Endodermal cell (in vitro differentiated cells): ENCODE measurements at regions not wholly inside any gene's neighbourhood (a gene's known extent, or its start where the extent isn't known, plus 50 kb on each side); places are given as distances from the start of the nearest gene placed in this dataset.
"Not testable (repeated sequence)": the region's sequence is repeated elsewhere in the genome, so short reads cannot be mapped to it uniquely, and the experiment has no call there.

Experiments
- DNase-seq: peaks from one replicate; pipeline ENCODE4 v3.0.0-alpha.2; 2017
- H3K27ac ChIP-seq: 2 replicates; pipeline ENCODE4 v1.5.1; 2013; ENCODE audit warnings: mild to moderate bottlenecking, low read depth, low read length, moderate library complexity
- H3K27me3 ChIP-seq: 2 replicates; pipeline ENCODE4 v1.6.1; 2013; ENCODE audit warnings: mild to moderate bottlenecking, low read length, moderate library complexity; ENCODE audit not compliant: insufficient read depth, control insufficient read depth, poor library complexity, severe bottlenecking
- H3K36me3 ChIP-seq: 2 replicates; pipeline ENCODE4 v1.7.0; 2013; ENCODE audit warnings: mild to moderate bottlenecking, low read length, moderate library complexity; ENCODE audit not compliant: control insufficient read depth, insufficient read depth
- H3K4me1 ChIP-seq: one replicate; pipeline ENCODE4 v1.7.0; 2013; ENCODE audit warnings: low read length; ENCODE audit not compliant: control insufficient read depth, insufficient read depth
- H3K4me3 ChIP-seq: 2 replicates; pipeline ENCODE4 v1.5.1; 2013; ENCODE audit warnings: mild to moderate bottlenecking, low read length, moderate library complexity
- H3K9ac ChIP-seq: 2 replicates; pipeline ENCODE4 v1.6.1; 2013; ENCODE audit warnings: mild to moderate bottlenecking, low read length, moderate library complexity; ENCODE audit not compliant: poor library complexity, severe bottlenecking; ENCODE audit errors: extremely low read depth
- H3K9me3 ChIP-seq: 2 replicates; pipeline ENCODE4 v1.6.1; 2013; ENCODE audit warnings: mild to moderate bottlenecking, low read length, moderate library complexity; ENCODE audit not compliant: control insufficient read depth
- H3K27ac Mint-ChIP-seq: 2 replicates; pipeline ENCODE4 v1.8.0; 2020; ENCODE audit warnings: mixed read lengths
- H3K27me3 Mint-ChIP-seq: 2 replicates; pipeline ENCODE4 v1.8.0; 2021; ENCODE audit warnings: mild to moderate bottlenecking, mixed read lengths; ENCODE audit not compliant: insufficient read depth
- H3K36me3 Mint-ChIP-seq: 2 replicates; pipeline ENCODE4 v1.8.0; 2020; ENCODE audit warnings: low read depth, mixed read lengths
- H3K4me1 Mint-ChIP-seq: 2 replicates; pipeline ENCODE4 v1.8.0; 2020; ENCODE audit warnings: mixed read lengths
- H3K4me3 Mint-ChIP-seq: 2 replicates; pipeline ENCODE4 v1.8.0; 2020; ENCODE audit warnings: mild to moderate bottlenecking, moderate library complexity, mixed read lengths
- H3K9me3 Mint-ChIP-seq: 2 replicates; pipeline ENCODE4 v1.8.0; 2020; ENCODE audit warnings: mild to moderate bottlenecking, mixed read lengths
- WGBS, 2 experiments: methylation state at CpG; one replicate each; pipeline versions ENCODE4 v1.1.5 to v1.1.7; 2013; ENCODE audit warnings: missing lambda C conversion rate in 2 of 2, mixed read lengths in 1 of 2; ENCODE audit not compliant: insufficient coverage in 1 of 2, insufficient read length in 1 of 2; 5-methylcytosine and 5-hydroxymethylcytosine counted together
- TF ChIP-seq, protein P1 (sequence below): fragments of 200-600 bp; sonication (generic); conservative IDR thresholded peaks from 2 replicates; pipeline ENCODE4 v1.5.0; 2021; ENCODE audit warnings: antibody characterized with exemption, mild to moderate bottlenecking

DNA sequence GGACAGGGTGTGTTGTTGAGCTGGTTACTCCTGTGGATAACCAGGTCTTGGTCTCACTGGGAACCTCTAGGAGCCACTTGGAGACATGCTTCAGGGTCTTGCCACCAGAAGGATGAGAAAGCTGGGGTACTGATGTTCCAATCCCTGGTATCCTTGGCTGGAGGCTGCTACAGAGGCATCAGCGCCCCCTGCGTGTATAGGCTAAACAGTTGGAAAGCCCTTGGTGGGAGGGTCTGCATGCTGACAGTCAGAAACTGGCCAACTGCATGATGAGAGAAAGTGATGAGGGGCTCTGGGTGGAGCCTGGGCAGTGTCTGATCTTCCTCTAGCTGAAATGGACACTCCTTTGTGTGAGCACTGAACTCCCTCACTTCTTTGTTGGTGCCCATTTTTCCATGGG is 536.9 kb downstream of the XYLT1 start:
- no peaks in the 10 kb centered on the region for H3K36me3 ChIP-seq
- Mint-ChIP-seq H3K36me3 (no peaks in the 10 kb centered on the region), H3K27me3 (peaks cover 2% of the 10 kb centered on the region), H3K27ac (no peak overlapping the region), H3K4me1 (peaks cover 30% of the 10 kb centered on the region), H3K4me3 (no peak overlapping the region), H3K9me3 (peaks cover 2% of the 10 kb centered on the region)
- H3K4me1 ChIP-seq: peaks cover 10% of the 10 kb centered on the region
- TF ChIP-seq, protein P1, sequence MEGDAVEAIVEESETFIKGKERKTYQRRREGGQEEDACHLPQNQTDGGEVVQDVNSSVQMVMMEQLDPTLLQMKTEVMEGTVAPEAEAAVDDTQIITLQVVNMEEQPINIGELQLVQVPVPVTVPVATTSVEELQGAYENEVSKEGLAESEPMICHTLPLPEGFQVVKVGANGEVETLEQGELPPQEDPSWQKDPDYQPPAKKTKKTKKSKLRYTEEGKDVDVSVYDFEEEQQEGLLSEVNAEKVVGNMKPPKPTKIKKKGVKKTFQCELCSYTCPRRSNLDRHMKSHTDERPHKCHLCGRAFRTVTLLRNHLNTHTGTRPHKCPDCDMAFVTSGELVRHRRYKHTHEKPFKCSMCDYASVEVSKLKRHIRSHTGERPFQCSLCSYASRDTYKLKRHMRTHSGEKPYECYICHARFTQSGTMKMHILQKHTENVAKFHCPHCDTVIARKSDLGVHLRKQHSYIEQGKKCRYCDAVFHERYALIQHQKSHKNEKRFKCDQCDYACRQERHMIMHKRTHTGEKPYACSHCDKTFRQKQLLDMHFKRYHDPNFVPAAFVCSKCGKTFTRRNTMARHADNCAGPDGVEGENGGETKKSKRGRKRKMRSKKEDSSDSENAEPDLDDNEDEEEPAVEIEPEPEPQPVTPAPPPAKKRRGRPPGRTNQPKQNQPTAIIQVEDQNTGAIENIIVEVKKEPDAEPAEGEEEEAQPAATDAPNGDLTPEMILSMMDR: peak; percentile 61
- peak; percentile 82 for DNase-seq
- no peak overlapping the region for H3K27ac ChIP-seq
- H3K9me3 ChIP-seq: peaks cover 7% of the 10 kb centered on the region
- no peak overlapping the region for H3K4me3 ChIP-seq
- WGBS, 2 experiments: 80 to 88% methylated on average over 1 to 2 of the region's 2 CpGs
- no peak overlapping the region for H3K9ac ChIP-seq
- H3K27me3 ChIP-seq: no peaks in the 10 kb centered on the region

DNA sequence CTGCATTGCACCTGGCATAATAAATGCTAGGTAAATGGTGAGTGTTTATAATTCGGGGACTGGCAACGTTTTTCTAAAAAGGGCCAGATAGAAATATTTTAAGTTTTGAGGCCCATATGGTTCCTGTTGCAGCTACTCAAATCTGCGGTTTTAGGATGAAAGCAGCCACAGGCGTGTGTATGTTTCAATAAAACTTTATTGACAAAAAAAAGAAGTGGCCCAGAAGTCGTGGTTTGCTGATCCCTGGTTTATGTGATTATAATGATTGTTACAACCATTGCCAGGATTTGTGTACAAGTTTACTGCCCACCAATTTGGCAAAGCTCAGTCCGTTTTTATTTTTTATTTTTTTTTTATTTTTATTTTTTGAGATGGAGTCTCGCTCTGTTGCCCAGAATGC is 536.1 kb downstream of the XYLT1 start:
- 95% methylated on average over 6 of the region's 7 CpGs for WGBS, 2 experiments
- H3K27ac Mint-ChIP-seq: no peak overlapping the region

DNA sequence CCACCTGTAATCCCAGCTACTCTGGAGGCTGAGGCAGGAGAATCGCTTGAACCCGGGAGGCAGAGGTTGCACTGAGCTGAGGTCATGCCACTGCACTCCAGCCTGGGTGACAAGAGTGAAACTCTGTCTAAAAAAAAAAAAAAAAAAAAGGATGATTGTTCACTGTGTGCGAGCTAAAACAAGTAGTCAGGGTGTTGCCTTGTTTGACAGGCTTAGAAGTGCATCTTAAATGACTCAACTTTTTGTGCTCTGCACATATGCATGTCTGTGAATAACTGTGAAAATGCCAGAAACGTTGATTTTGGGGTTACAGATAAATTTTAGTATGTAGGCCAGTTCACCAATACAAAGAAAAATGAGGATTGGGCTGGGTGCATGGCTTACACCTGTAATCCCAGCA is 534.9 kb downstream of the XYLT1 start:
- not testable (repeated sequence) for H3K9me3 ChIP-seq, H3K27me3 ChIP-seq, H3K36me3 Mint-ChIP-seq, DNase-seq, H3K27me3 Mint-ChIP-seq, H3K9me3 Mint-ChIP-seq, H3K27ac Mint-ChIP-seq, H3K9ac ChIP-seq, H3K4me3 ChIP-seq, H3K27ac ChIP-seq, H3K4me3 Mint-ChIP-seq, H3K36me3 ChIP-seq
- peaks cover 21% of the 10 kb centered on the region for H3K4me1 ChIP-seq
- 94 to 95% methylated on average over 3 to 4 of the region's 4 CpGs for WGBS, 2 experiments
- H3K4me1 Mint-ChIP-seq: peaks cover 39% of the 10 kb centered on the region

More for the DNA sequence above, 536.1 kb downstream of the XYLT1 start:
- peaks cover 35% of the 10 kb centered on the region for H3K4me1 Mint-ChIP-seq
- TF ChIP-seq, protein P1: no peak
- peaks cover 7% of the 10 kb centered on the region for H3K9me3 ChIP-seq
- H3K4me1 ChIP-seq: peaks cover 14% of the 10 kb centered on the region
- H3K9me3 Mint-ChIP-seq: peaks cover 2% of the 10 kb centered on the region
- no peak overlapping the region for H3K9ac ChIP-seq
- no peaks in the 10 kb centered on the region for H3K27me3 ChIP-seq
- no peak for DNase-seq
- H3K4me3 Mint-ChIP-seq: no peak overlapping the region
- H3K36me3 ChIP-seq: no peaks in the 10 kb centered on the region
- H3K4me3 ChIP-seq: no peak overlapping the region
- H3K27ac ChIP-seq: no peak overlapping the region
- no peaks in the 10 kb centered on the region for H3K36me3 Mint-ChIP-seq
- peaks cover 2% of the 10 kb centered on the region for H3K27me3 Mint-ChIP-seq

DNA sequence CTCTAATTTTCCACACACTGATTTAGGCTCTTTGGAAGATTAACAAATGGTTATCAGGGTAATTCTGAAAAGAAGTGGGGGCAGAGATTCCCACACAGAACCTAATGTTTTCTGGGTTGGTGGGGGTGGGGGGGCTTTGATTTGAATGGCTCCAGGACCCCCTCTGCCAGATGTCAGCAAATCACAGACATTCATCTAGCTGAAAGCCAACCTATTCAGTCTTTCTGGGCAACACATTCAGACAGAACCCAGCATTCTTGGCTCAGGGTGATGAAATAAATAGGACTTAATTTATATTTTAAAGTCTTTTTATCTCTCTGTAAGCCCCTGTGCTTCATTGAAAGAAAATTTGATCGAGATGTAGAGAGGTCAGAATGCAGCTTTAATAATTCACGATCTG is 533.2 kb downstream of the XYLT1 start:
- no peak overlapping the region for H3K9ac ChIP-seq
- Mint-ChIP-seq H3K36me3 (no peaks in the 10 kb centered on the region), H3K4me3 (no peak overlapping the region), H3K4me1 (peaks cover 48% of the 10 kb centered on the region), H3K9me3 (peaks cover 2% of the 10 kb centered on the region), H3K27ac (peak overlapping the region; percentile 31), H3K27me3 (no peaks in the 10 kb centered on the region)
- no peak overlapping the region for H3K27ac ChIP-seq
- H3K4me1 ChIP-seq: peaks cover 21% of the 10 kb centered on the region
- H3K4me3 ChIP-seq: peak overlapping the region; percentile 36
- H3K9me3 ChIP-seq: no peaks in the 10 kb centered on the region
- WGBS, 2 experiments: 77 to 97% methylated on average over 2 of the region's 2 CpGs
- no peaks in the 10 kb centered on the region for H3K36me3 ChIP-seq
- DNase-seq: no peak
- TF ChIP-seq, protein P1: no peak
- no peaks in the 10 kb centered on the region for H3K27me3 ChIP-seq
